GM23338 (cell line): ENCODE measurements at regions not wholly inside any gene's neighbourhood (a gene's known extent, or its start where the extent isn't known, plus 50 kb on each side); places are given as distances from the start of the nearest gene placed in this dataset.

Experiments used
- ATAC-seq: fragments of 200-7000 bp; cut with Tn5 transposase; 3 replicates; pipeline ENCODE4 v1.9.1; 2020
- DNase-seq: peaks from one replicate; pipeline ENCODE4 v3.0.0-alpha.2; 2015; ENCODE audit warnings: low spot score
- H2AFZ ChIP-seq: fragments of 200-600 bp; sonication (generic); 2 replicates; pipeline ENCODE4 v1.8.0; 2016; ENCODE audit warnings: antibody characterized with exemption, mild to moderate bottlenecking, moderate library complexity
- H3F3A ChIP-seq: fragments of 200-600 bp; sonication (generic); replicated peaks from 2 replicates; pipeline ENCODE4 v1.8.0; 2017; ENCODE audit warnings: antibody characterized with exemption, mixed run types, low read depth
- H3K27ac ChIP-seq: fragments of 200-600 bp; sonication (generic); 2 replicates; pipeline ENCODE4 v1.6.1; 2016; ENCODE audit warnings: low read depth
- H3K27me3 ChIP-seq: fragments of 200-600 bp; sonication (generic); 2 replicates; pipeline ENCODE4 v1.8.0; 2016; ENCODE audit warnings: mild to moderate bottlenecking, mixed run types, moderate library complexity; ENCODE audit not compliant: insufficient read depth
- H3K36me3 ChIP-seq: fragments of 200-600 bp; sonication (generic); 2 replicates; pipeline ENCODE4 v1.8.0; 2016; ENCODE audit warnings: mild to moderate bottlenecking; ENCODE audit not compliant: insufficient read depth
- H3K4me1 ChIP-seq: fragments of 200-600 bp; sonication (generic); 2 replicates; pipeline ENCODE4 v1.8.0; 2016; ENCODE audit warnings: mild to moderate bottlenecking, moderate library complexity; ENCODE audit not compliant: insufficient read depth
- H3K4me2 ChIP-seq: fragments of 200-600 bp; sonication (generic); 2 replicates; pipeline ENCODE4 v1.7.1; 2017; ENCODE audit warnings: mixed run types
- H3K4me3 ChIP-seq: fragments of 200-600 bp; sonication (generic); 2 replicates; pipeline ENCODE4 v1.6.1; 2016; ENCODE audit warnings: mixed run types
- H3K79me2 ChIP-seq: fragments of 200-600 bp; sonication (generic); replicated peaks from 2 replicates; pipeline ENCODE4 v1.8.0; 2017; ENCODE audit warnings: mild to moderate bottlenecking; ENCODE audit not compliant: insufficient read depth
- H3K9me2 ChIP-seq: fragments of 200-600 bp; sonication (generic); 2 replicates; pipeline ENCODE4 v1.8.0; 2017; ENCODE audit not compliant: insufficient read depth
- H4K20me1 ChIP-seq: fragments of 200-600 bp; sonication (generic); replicated peaks from 2 replicates; pipeline ENCODE4 v1.8.0; 2017; ENCODE audit warnings: mild to moderate bottlenecking; ENCODE audit not compliant: insufficient read depth
- H3K27ac Mint-ChIP-seq: 2 replicates; pipeline ENCODE4 v1.8.0; 2020; ENCODE audit warnings: inconsistent platforms, mild to moderate bottlenecking, moderate library complexity, mixed read lengths
- H3K27me3 Mint-ChIP-seq: 3 replicates; pipeline ENCODE4 v1.8.0; 2022; ENCODE audit warnings: low read depth, mild to moderate bottlenecking, moderate library complexity, mixed read lengths, inconsistent platforms; ENCODE audit not compliant: insufficient read depth, poor library complexity
- H3K36me3 Mint-ChIP-seq: 3 replicates; pipeline ENCODE4 v1.8.0; 2021; ENCODE audit warnings: low read depth, mild to moderate bottlenecking, inconsistent platforms, moderate library complexity, mixed read lengths
- H3K4me1 Mint-ChIP-seq: 3 replicates; pipeline ENCODE4 v1.8.0; 2020; ENCODE audit warnings: mild to moderate bottlenecking, inconsistent platforms, mixed read lengths
- H3K4me3 Mint-ChIP-seq: 3 replicates; pipeline ENCODE4 v1.8.0; 2021; ENCODE audit warnings: moderate library complexity, mild to moderate bottlenecking, inconsistent platforms, mixed read lengths
- H3K9me3 Mint-ChIP-seq: 3 replicates; pipeline ENCODE4 v1.8.0; 2020; ENCODE audit warnings: moderate library complexity, mild to moderate bottlenecking, inconsistent platforms, mixed read lengths
- CREB1 ChIP-seq: fragments of 250-450 bp; sonication (Bioruptor Pico); IDR thresholded peaks from 2 replicates; pipeline ENCODE4 v1.5.0; 2020; ENCODE audit warnings: low read depth, mild to moderate bottlenecking, moderate library complexity
- ZNF114 ChIP-seq: fragments of 250-450 bp; sonication (Bioruptor Pico); IDR thresholded peaks from 2 replicates; pipeline ENCODE4 v1.5.0; 2020; ENCODE audit warnings: mild to moderate bottlenecking, moderate library complexity
- ZNF462 ChIP-seq: fragments of 250-450 bp; sonication (Bioruptor Pico); IDR thresholded peaks from 2 replicates; pipeline ENCODE4 v1.5.0; 2020; ENCODE audit warnings: mild to moderate bottlenecking, moderate library complexity

GRCh38 chr18:70432804-70433400, 144.1 kb downstream of the SOCS6 start:
- Histone ChIP-seq H3K4me1 (no peaks in the 10 kb centered on the region), H3F3A (no peaks in the 10 kb centered on the region), H3K27ac (no peak overlapping the region), H4K20me1 (no peaks in the 10 kb centered on the region), H3K9me2 (peaks cover 4% of the 10 kb centered on the region; the same call in 1 of the 2 replicates), H3K4me3 (no peak overlapping the region), H3K36me3 (no peaks in the 10 kb centered on the region), H2AFZ (no peak overlapping the region), H3K79me2 (no peaks in the 10 kb centered on the region), H3K4me2 (no peak overlapping the region), H3K27me3 (no peaks in the 10 kb centered on the region)
- no peaks in the 10 kb centered on the region; the same call in 2 of the 3 replicates for H3K36me3 Mint-ChIP-seq
- DNase-seq (no peak), ATAC-seq (no peak)
- H3K27ac Mint-ChIP-seq: no peak overlapping the region
- H3K27me3 Mint-ChIP-seq: no peaks in the 10 kb centered on the region
- no peak for TF ChIP-seq ZNF114 (CRISPR knock-in tag)
- H3K4me1 Mint-ChIP-seq: peaks cover 4% of the 10 kb centered on the region; the same call in 2 of the 3 replicates
- no peak overlapping the region for H3K4me3 Mint-ChIP-seq
- H3K9me3 Mint-ChIP-seq: no peaks in the 10 kb centered on the region

DNA sequence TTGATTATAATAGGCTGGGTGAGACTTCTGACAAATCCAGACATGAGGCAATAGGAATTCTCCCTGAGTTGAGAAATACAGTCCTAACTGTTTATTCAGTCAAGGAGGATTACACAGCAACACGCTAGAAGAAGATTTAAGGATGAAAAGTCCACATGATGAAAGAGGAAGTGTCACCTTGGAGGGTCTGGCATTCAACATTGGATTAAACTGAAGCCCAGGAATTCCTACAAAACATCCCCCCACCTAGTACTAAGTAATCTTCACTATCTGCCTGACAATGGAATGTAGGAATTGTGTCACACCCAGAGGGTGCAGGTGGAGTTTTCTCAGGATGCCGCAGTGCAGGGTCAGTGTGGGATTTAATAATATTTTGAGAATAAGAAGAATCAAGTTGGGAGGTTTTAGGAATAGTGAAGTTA, 142.4 kb downstream of the SOCS6 start:
- H4K20me1 ChIP-seq: no peaks in the 10 kb centered on the region
- H3K9me2 ChIP-seq: peaks cover 4% of the 10 kb centered on the region; the same call in 1 of the 2 replicates
- peaks cover 4% of the 10 kb centered on the region; the same call in 2 of the 3 replicates for H3K4me1 Mint-ChIP-seq
- H3K4me3 Mint-ChIP-seq: no peak overlapping the region
- no peak overlapping the region for H3K27ac Mint-ChIP-seq
- H2AFZ ChIP-seq: no peak overlapping the region
- H3K27me3 Mint-ChIP-seq: peaks cover 2% of the 10 kb centered on the region
- no peaks in the 10 kb centered on the region for H3K4me1 ChIP-seq
- H3K4me2 ChIP-seq: no peak overlapping the region
- H3K79me2 ChIP-seq: no peaks in the 10 kb centered on the region
- no peak overlapping the region for H3K27ac ChIP-seq
- H3K36me3 ChIP-seq: no peaks in the 10 kb centered on the region
- TF ChIP-seq ZNF462 (no peak), CREB1 (no peak)
- H3K4me3 ChIP-seq: no peak overlapping the region
- H3F3A ChIP-seq: no peaks in the 10 kb centered on the region
- no peaks in the 10 kb centered on the region; the same call in 2 of the 3 replicates for H3K36me3 Mint-ChIP-seq
- H3K9me3 Mint-ChIP-seq: no peaks in the 10 kb centered on the region
- no peaks in the 10 kb centered on the region for H3K27me3 ChIP-seq
- no peak for DNase-seq
- no peak for ATAC-seq
